Stimulated activated CD8-positive, alpha-beta memory T cell treated with anti-CD3 and anti-CD28 coated beads, Interleukin-15, amount 100 ng/mL, for 4 hours (primary cell): ENCODE measurements at regions not wholly inside any gene's neighbourhood (a gene's known extent, or its start where the extent isn't known, plus 50 kb on each side); places are given as distances from the start of the nearest gene placed in this dataset.
"Not testable (repeated sequence)": the region's sequence is repeated elsewhere in the genome, so short reads cannot be mapped to it uniquely, and the experiment has no call there.

Experiments used
- DNase-seq, 2 donors: peaks; one replicate each; pipeline ENCODE4 v3.0.0-alpha.2; 2020; ENCODE audit warnings: low read depth in 2 of 2

DNA sequence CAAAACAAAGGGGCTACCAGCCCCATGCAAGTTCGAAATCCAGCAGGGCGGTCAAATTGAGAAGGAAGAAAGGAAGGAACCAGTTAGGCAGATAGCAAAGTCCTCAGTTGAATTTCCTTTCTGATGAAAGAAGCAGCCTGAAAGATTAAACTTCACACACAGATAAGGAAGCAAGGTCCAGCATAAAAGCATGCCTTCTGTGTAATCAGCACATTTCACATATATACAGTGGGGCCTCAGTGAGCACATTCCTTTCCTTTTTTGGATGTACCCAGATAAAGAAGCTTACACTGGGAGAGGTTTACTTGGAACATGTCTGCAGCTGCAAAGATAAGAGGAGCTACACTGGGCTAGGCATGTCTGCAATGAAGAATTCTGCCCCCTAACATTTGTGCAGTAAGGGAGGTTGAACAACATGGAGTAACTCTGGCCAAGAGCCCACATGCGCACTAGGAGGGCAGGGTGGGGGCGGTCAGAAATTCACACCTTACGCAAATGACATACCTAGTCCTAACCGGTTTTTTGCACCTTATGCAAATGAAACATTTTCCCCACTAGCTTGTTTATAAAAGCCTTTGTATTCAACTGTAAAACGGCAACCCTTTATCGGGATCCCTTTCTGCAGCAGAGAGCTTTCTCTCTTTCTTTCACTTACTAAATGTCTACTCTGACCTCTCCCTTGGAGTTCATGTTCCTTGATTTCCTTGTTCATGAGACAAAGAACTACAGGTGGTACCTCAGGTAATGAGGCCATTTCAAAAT lies 149.7 kb upstream of the FBXL17 start:
- DNase-seq = no peak

DNA sequence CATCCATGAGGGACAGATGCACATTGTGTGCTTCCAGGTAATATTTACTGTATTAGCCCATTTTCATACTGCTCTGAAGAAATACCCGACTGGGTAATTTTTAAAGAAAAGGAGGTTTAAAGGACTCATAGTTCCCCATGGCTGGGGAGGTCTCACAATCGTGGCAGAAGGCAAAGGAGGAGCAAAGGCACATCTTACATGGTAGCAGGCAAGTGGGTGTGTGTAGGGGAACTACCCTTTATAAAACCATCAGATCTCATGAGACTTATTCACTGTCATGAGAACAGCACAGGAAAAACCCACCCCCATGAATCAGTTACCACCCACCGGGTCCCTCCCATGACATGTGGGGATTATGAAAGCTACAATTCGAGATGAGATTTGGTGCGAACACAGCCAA lies 148.8 kb upstream of the FBXL17 start:
- DNase-seq = no peak

DNA sequence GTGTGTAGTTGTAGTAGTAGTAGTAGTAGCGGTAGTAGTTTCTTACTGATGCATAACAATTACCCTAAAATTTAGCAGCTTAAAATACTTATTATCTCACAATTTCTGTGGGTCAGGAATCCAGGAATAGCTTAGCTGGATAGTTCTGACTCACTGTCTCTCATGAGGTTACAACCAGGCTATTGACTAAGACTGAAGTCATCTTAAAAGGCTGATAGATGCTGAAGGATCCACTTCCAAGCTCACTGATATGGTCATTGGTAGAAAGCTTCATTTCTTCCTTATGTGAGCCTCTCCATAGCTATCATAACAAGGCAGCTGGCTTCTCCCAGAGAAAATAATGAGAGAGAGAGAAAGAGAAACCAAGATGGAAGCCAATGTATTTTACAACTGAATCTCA lies 147.5 kb upstream of the FBXL17 start:
- no peak for DNase-seq

DNA sequence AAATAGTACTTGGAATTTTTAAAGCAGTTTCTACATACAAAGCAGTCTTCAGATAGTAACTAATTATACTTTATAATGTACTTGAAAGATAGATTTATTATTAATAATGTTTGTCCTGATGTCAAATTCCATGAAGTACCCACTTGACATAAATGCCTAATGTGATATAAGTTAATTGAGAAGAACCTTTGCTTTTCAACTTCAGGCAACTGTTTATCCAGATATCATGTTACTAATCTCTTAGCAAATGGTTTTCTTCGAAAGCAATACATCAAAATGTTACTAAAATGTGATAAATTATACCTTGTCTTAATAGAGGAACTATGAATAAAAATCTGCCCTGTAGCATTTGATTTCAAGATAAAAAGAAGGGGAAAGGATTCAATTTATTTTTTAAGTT lies 146.8 kb upstream of the FBXL17 start:
- no peak for DNase-seq

DNA sequence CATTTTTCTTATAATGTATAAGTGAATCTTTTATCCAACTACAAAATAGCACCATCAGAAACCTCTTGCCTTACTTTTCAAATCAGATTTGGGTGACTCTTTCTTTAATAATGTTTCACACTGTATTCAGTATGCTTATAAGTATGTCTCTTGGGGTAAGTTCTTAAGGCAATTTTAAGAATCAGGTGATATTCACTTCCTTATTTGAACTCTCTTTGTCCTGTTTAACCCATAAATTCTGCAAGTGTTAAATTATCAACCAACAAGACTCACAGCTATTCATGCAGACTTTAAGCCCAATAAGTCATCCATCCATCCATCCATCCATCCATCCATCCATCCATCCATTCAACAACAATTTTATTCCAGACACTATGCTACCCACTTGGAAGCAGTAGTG lies 142.7 kb upstream of the FBXL17 start:
- DNase-seq = no peak

DNA sequence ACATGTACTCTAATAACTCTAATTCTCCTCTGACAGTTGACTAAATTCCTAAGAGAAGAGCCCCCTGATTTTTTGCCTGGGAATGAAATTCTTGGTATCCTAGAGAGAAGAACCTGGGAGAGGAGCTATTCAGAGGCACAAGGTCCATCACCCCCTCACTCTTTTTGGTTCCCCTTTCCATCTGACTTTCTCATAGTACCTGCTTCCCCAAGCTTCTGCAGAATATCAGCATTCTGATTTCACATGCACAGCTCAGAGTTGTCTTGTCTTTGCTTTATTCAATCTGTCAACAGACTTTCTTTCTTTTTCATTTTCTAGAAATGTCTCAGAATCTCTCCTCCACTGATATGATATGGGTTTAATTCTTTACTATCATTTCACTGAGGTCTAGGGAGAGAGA lies 141.5 kb upstream of the FBXL17 start:
- DNase-seq = no peak

DNA sequence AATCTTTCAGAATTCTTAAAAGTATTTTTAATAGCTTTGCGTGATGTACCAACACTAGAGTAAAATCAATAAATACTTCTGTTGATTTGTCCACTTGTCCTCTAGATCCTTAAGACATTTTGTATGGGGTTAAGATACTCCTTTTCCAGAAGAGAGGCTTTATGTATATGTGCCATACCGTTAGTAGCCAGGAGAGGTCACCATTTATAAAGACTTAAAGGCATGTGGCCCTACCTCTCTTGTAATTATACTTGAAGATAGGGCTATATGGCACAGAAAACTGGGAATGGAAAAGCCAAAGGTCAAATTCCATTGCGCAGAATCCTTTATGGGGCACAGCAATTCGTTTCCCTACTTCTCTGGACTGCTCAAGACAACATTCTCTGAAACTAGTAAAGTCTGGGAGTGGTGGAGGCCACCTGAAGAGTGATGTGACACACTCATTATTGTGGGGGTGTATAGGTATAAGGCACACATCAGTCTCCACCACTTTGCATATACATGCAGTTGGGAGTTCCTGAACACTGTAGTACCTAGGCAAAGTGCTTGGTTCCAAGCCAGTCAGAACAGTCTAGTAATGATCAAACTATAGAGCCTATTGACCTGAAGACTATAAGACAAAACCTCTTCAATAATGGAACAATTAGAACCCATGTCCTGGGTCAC lies 140.1 kb upstream of the FBXL17 start:
- no peak for DNase-seq

DNA sequence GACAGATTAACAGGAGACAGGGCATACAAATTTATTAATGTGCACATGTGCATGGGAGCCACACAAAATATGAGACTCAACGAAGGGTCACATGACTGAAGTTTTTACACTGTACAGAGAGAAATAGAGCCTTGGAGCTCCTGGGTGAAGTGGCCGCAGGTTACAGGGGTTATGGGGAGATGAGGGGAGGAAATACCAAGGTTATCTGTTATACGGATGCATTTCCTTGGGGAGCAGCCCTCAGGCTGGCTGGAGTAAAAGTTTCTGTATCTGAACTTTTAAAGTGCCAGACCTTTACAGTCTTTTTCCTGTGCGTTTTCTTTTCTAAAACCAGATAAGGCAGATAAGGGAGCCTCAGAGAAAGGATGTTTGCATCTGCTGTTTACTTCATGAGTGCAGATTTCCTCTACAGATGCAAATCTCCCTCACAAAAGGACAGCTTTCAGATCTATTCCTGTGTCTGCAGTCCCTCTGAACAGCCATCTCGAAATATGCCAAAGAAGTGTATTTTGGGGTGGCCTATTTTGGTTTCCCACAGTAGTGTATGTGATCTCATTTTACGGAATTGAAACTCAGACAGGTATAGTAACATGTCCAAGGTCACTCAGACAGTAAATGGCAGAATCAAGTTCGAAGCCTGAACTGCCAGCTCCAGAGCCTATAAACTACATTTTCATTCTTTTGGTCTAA lies 139.3 kb upstream of the FBXL17 start:
- no peak for DNase-seq

DNA sequence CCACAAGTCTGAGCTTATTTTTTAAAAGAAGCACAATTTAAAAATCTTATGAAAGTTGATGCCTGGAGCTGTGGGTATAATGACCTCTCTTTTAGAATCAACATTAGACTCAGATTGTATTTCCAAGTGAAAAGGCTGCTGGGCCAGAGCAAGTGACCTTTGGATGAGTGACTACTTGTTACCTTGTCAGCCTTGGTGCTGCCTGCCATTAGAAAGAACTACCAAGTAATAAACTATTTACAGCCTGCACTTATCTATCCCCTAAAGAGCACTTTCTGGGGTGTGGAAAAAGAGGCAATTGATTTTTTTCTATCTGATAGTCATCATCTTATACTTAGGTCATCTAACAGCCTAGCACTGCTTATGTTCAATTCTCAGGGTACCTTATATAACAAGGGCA lies 134.9 kb upstream of the FBXL17 start:
- DNase-seq = no peak

DNA sequence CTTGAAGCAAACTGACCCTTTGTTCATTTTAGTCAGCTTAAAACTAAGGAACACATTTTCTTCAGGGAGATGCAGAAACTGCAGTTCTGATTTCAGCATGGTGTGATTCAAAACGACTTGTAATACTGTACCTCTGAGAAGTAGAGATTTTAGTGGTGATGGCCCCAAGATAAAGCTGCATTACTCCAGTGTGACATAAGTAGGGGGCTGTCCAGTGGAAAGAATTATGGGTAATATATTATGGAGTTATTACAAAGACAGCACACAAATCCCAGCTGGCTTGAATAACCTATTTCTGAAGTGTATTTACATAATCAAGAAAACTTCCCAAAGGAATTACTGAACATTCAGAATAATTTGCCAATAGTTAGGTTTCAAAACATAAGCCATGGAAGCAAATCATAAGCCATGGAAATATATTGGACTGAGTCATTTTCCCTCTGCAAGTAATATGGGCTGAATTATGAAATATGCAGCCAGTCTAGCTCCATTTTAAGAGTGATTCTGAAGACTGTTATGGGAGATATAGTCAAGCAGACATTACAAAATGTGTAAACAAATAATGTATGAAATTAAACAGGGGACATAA lies 133.7 kb upstream of the FBXL17 start:
- no peak for DNase-seq

DNA sequence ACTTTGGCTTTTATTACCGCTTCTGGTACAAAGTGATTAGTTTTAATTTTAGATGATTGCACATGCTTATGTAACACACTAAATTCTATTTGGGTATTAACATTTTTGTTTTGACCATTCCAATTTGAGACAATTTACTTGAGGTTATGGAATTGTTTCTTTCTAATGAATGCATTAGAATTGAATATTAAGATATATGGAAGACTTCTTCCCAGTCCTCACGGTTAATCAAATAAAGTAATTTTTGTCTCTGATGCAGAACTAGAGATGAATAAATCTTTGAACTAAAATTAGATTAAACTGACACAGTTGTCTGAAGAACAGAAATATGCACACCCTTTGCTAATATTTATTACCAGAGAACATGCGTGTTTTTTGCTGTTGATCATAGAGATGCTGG lies 127.1 kb upstream of the FBXL17 start:
- DNase-seq = no peak

DNA sequence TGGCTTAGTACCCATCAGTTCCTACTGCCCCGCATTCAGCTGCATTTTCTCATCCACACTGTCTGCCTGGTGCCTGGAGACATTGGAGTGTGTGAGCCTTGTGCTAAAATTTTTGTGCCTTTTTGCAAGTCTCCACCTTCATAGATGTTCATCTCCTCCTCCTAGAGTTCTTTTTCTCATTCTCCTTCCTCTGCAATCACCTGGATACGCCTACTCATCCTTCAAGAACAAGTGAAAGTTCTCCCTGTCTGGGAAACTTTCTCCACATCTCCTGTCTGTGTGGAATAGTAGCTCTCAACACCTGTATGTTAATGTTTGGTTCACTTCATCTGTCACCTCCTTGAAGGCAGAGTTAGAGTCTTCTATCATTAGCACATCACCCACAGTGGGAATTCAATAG lies 125.7 kb upstream of the FBXL17 start:
- DNase-seq = no peak

DNA sequence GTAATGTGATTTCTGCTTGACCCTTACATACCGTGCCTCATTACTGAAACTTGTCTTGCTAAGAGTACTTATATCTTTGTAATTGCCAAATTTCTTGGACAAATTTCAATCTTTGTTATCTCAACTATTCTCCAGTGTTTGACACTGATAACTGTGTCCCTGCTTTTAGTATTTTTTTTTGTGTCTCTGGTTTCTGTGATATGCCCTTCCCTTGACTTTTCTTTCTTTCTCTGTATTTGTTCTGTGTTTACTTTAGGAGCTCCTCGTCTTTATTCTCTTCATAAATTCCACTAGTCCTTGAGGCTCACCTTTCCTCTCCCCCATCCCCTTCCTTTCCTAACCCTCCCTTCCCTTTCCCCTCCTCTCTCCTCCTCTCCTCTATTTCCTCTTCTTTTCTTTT lies 123.7 kb upstream of the FBXL17 start:
- DNase-seq = no peak

DNA sequence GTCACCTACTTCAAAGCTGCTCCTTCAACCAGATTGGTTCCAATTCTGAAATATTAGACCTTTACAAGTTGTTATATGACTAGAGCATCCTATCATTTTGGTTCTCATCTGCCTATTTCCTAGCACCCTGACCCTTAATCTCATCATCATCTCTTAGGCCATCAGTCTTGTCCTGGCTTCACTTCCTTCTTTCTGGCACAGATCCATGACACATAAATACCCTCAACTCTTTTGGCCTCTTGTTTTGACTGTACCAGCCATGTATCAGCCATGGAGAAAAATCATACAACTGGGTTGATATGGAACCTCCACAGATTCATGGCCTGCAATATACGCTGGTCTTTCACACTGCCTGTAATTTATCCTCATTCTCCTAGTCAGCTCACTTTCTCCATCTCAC lies 123.1 kb upstream of the FBXL17 start:
- DNase-seq = no peak

DNA sequence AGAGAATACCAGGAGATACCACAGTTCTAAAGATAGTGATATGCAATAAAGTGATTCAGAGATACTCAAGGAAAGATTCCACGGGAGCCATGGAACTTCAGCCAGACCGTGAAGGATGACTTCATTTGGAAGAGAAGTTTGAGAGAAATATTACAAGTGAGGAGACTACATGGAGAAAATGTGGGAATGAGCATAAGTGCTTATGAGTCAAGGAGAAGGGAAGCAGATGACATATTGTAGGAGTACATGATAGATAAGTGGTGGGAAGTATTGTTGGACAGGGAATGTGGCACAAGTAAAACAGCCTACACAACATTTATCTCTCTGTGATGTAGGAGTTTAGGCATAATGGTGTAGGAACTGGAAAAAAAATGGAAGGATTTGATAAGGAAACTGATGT lies 122.1 kb upstream of the FBXL17 start:
- no peak for DNase-seq

DNA sequence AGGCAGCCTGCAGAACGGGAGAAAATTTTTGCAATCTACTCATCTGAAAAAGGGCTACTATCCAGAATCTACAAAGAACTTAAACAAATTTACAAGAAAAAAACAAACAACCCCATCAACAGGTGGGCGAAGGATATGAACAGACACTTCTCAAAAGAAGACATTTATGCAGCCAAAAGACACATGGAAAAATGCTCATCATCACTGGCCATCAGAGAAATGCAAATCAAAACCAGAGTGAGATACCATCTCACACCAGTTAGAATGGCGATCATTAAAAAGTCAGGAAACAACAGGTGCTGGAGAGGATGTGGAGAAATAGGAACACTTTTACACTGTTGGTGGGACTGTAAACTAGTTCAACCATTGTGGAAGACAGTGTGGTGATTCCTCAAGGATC lies 113.7 kb upstream of the FBXL17 start:
- DNase-seq = not testable (repeated sequence)

DNA sequence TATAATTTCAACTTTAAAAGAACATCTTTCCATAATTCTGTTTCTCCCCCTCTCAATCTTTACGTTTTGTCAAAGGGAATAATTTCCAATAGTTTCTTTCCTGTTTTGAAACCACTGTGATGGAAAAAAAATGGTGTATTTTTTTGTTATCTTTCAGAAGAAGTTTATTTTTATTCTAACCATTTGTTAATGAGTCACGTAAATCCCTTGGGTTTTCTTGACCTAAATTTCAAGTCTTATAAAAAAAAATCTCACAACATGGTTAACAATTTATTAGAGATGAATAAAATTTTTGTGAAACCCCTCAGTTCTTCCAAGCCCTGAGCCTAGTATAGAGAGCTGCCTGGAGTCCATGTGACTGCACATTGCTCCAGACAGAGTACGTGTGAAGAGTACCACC lies 106.1 kb upstream of the FBXL17 start:
- no peak for DNase-seq

DNA sequence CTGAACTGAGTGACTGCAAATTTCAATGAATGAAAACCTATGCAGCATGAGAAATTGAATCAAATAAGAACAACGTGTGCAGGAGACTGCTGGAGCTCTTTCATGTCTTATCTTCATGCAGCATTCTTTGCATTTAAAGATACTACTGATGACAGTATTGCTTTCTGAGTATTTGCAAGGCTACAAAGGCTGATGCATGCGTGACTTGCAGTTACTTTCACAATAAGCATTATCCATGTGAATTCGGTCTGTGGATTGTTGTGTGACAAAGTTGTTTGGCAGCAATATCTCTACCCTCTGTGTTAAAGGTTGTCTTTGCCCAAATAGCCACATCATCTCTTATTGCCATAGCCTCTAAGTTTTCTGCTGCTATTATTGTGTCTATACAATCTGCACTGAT lies 102.1 kb upstream of the FBXL17 start:
- no peak for DNase-seq

DNA sequence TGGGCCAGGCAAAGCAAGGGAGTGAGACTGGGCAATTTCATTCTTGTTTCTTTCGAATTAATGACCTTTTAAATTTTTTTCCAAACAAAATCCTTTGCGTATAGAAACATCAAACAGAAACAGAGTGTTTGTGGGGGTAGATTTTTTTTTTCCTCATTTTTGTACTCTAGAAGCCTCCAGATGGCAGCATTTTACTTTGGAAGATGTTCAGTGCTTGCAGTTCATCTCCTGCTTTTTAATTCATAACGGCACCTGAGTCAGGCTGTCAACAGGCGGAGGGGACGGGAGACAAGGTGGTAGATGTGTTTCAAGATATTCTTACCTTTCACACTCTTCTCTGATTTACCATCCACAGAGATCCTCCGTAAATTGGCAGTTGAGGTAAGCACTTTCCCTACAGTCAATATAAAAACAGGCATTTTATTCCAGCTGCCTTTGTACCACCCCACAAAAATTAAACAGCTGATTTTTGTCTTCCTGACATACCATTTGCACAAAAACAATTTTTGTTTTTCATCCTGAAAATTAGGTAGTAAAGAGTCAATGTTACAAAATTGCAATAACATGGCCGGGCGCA lies 99.5 kb upstream of the FBXL17 start:
- no peak for DNase-seq

DNA sequence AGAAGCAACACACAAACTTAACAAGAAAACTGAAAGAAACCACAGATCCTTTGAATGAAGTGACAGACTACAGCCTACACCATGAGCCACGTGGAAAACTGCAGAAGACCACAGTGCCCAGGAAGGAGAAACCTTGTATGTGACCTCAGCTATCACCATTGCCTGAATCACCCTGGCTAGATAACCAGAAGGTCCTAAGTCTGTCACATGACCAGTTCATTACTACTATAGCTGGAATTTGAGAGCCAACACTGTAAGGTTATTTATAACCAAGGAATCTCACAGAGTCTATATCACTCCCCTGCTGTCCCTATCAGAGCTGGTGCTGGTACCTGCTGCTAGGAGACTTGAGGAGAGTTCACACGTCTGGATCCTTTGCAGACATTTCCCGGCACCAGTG lies 90.3 kb upstream of the FBXL17 start:
- DNase-seq = no peak

DNA sequence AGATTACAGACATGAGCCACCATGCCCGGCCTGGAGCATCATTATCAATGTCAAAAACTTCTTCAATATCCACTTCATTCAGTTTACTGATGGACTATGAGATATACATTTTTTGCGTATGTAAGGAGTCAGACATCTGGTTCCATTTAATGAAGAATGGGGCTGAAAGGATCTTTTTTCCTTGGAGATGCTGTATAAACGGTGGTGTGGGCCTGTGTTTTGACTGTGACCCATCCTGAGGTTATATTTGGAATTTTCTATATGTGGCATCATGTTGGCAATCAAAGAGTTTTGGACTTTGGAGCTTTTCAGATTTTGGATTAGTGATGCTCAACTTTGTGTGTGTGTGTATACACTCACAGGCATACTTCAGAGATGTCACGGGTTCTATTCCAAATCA lies 85.7 kb upstream of the FBXL17 start:
- DNase-seq = no peak

DNA sequence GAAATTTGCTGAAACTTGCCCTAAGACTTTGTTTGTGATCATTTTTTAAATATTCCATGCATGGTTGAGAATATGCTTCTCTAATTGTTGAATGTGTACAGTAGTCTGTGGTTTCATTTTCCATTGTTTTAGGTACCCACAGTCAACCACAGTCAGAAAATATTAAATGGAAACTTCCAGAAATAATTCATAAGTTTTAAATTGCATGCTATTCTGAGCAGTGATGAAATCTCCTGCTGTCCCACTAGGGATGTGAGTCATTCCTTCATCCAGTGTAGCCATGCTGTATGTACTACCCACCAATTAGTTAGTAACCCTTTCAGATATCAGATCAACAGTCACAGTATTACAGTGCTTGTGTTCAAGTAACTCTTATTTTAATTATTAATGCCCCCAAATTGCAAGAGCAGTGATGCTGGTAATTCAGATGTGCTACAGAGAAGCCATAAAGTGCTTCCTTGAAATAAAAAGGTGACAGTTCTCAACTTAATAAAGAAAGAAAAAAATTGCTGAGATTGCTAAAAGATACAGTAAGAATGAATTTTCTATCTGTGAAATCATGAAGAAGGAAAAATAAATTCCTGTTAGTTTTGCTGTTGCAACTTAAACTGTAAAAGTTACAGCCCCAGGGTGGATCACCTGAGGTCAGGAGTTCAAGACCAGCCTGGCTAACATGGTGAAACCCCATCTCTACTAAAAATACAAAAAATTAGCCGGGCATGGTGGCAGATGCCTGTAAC lies 79.9 kb upstream of the FBXL17 start:
- no peak for DNase-seq
